OCI-LY1 (cell line): ENCODE measurements at regions not wholly inside any gene's neighbourhood (a gene's known extent, or its start where the extent isn't known, plus 50 kb on each side); places are given as distances from the start of the nearest gene placed in this dataset.

Source experiments
- H2AFZ ChIP-seq: fragments of 200-600 bp; sonication (generic), shearing (Covaris generic); 2 replicates; pipeline ENCODE4 v1.6.0; 2014; ENCODE audit warnings: antibody characterized with exemption, mild to moderate bottlenecking, low read length
- H3F3A ChIP-seq: fragments of 200-600 bp; sonication (generic), shearing (Covaris generic); 2 replicates; pipeline ENCODE4 v1.6.0; 2014; ENCODE audit warnings: mild to moderate bottlenecking, antibody characterized with exemption, low read length, moderate library complexity; ENCODE audit not compliant: insufficient read depth
- H3K27ac ChIP-seq: fragments of 200-600 bp; sonication (generic); 2 replicates; pipeline ENCODE4 v1.5.1; 2014; ENCODE audit warnings: low read length, mixed run types, mild to moderate bottlenecking, low read depth; ENCODE audit not compliant: poor library complexity, severe bottlenecking
- H3K27me3 ChIP-seq: fragments of 200-600 bp; sonication (generic); 2 replicates; pipeline ENCODE4 v1.6.0; 2014; ENCODE audit warnings: antibody characterized with exemption, mild to moderate bottlenecking, low read length, moderate library complexity; ENCODE audit not compliant: insufficient read depth
- H3K36me3 ChIP-seq: fragments of 200-600 bp; sonication (generic); 2 replicates; pipeline ENCODE4 v1.6.1; 2014; ENCODE audit warnings: mild to moderate bottlenecking, antibody characterized with exemption, low read length, moderate library complexity, mixed read lengths; ENCODE audit not compliant: insufficient read depth
- H3K4me1 ChIP-seq: fragments of 200-600 bp; sonication (generic); 2 replicates; pipeline ENCODE4 v1.5.1; 2014; ENCODE audit warnings: mild to moderate bottlenecking, low read length, moderate library complexity; ENCODE audit not compliant: insufficient read depth, severe bottlenecking
- H3K4me2 ChIP-seq: fragments of 200-600 bp; sonication (generic), shearing (Covaris generic); 2 replicates; pipeline ENCODE4 v1.6.1; 2014; ENCODE audit warnings: low read length
- H3K4me3 ChIP-seq: fragments of 200-600 bp; sonication (generic); 2 replicates; pipeline ENCODE4 v1.5.1; 2014; ENCODE audit warnings: low read length, low read depth, mild to moderate bottlenecking, mixed read lengths; ENCODE audit not compliant: poor library complexity, severe bottlenecking
- H3K79me2 ChIP-seq: fragments of 200-600 bp; shearing (Covaris generic); 2 replicates; pipeline ENCODE4 v1.6.1; 2016; ENCODE audit warnings: mixed run types, low read length, mixed read lengths; ENCODE audit not compliant: insufficient read depth
- H3K9ac ChIP-seq: fragments of 200-600 bp; sonication (generic), shearing (Covaris generic); 2 replicates; pipeline ENCODE4 v1.6.1; 2014; ENCODE audit warnings: mild to moderate bottlenecking, low read length, mixed read lengths
- H3K9me2 ChIP-seq: fragments of 200-600 bp; sonication (generic), shearing (Covaris generic); 2 replicates; pipeline ENCODE4 v1.6.1; 2014; ENCODE audit warnings: low read depth, mild to moderate bottlenecking, low read length, mixed read lengths
- H3K9me3 ChIP-seq: fragments of 200-600 bp; shearing (Covaris generic); 2 replicates; pipeline ENCODE4 v1.6.1; 2014; ENCODE audit warnings: low read length, mixed read lengths
- H4K20me1 ChIP-seq: fragments of 200-600 bp; sonication (generic), shearing (Covaris generic); 2 replicates; pipeline ENCODE4 v1.6.0; 2016; ENCODE audit warnings: mild to moderate bottlenecking, low read length; ENCODE audit not compliant: insufficient read depth
- EZH2 ChIP-seq: fragments of 200-600 bp; sonication (generic), shearing (Covaris generic); IDR thresholded peaks from 2 replicates; pipeline ENCODE4 v1.8.0; 2017; ENCODE audit warnings: borderline replicate concordance, mixed run types, mild to moderate bottlenecking, antibody characterized with exemption, low read length, moderate library complexity, mixed read lengths
- TF ChIP-seq, protein P1 (sequence below): fragments of 200-600 bp; sonication (generic), shearing (Covaris generic); IDR thresholded peaks from 2 replicates; pipeline ENCODE4 v1.5.1; 2017; ENCODE audit warnings: mild to moderate bottlenecking, antibody characterized with exemption, low read length, moderate library complexity, mixed read lengths

DNA sequence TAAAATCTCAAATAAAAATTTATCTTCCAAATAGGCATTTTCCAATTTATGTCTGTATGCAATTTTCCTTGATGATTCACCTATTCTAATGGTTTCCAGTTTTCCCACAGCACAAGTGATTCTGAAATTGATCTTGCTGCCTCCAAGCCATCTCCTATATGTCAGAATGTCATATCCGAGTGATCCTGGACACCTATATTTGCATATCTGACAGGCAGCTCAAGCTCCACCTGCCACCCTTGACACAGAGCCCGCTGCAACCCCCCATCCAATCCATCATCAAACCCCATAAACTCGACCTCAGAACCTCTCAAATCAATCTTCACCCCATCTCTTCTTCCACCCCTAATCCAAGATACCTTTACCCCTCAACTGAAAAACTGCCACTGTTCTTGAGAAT lies 579.5 kb downstream of the EPHB1 start:
- Histone ChIP-seq H3F3A (no peaks in the 10 kb centered on the region), H3K9me3 (no peaks in the 10 kb centered on the region), H3K27ac (no peak overlapping the region), H4K20me1 (no peaks in the 10 kb centered on the region), H3K9ac (no peak overlapping the region), H3K4me1 (peaks cover 8% of the 10 kb centered on the region), H3K9me2 (no peaks in the 10 kb centered on the region), H3K79me2 (no peaks in the 10 kb centered on the region), H3K4me2 (no peak overlapping the region), H3K27me3 (no peaks in the 10 kb centered on the region), H3K4me3 (no peak overlapping the region), H2AFZ (no peak overlapping the region), H3K36me3 (no peaks in the 10 kb centered on the region)
- TF ChIP-seq, protein P1, sequence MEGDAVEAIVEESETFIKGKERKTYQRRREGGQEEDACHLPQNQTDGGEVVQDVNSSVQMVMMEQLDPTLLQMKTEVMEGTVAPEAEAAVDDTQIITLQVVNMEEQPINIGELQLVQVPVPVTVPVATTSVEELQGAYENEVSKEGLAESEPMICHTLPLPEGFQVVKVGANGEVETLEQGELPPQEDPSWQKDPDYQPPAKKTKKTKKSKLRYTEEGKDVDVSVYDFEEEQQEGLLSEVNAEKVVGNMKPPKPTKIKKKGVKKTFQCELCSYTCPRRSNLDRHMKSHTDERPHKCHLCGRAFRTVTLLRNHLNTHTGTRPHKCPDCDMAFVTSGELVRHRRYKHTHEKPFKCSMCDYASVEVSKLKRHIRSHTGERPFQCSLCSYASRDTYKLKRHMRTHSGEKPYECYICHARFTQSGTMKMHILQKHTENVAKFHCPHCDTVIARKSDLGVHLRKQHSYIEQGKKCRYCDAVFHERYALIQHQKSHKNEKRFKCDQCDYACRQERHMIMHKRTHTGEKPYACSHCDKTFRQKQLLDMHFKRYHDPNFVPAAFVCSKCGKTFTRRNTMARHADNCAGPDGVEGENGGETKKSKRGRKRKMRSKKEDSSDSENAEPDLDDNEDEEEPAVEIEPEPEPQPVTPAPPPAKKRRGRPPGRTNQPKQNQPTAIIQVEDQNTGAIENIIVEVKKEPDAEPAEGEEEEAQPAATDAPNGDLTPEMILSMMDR = no peak
- TF ChIP-seq EZH2 = no peak

DNA sequence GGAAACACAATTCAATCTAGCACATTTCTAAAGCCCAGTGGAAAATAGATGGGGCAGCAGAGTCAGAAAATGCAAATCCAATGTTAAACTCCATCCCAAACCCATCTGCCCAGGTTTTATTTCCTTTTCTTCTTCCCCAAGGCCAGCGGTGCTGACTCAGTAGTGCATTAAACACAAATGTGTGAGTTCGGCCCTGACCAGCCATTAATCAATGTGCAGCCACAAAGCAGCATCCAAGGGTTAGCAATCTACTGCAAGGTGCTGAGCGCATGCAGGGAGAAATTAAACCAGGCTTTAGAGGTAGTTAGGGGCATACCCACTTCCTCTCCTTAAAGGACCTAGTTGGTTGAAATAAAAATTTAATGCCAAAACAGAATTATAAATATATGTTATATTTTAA lies 583.3 kb upstream of the PPP2R3A start:
- H2AFZ ChIP-seq = no peak overlapping the region
- H4K20me1 ChIP-seq = no peaks in the 10 kb centered on the region
- H3K9ac ChIP-seq = no peak overlapping the region
- H3K4me2 ChIP-seq = no peak overlapping the region
- H3K9me2 ChIP-seq = no peaks in the 10 kb centered on the region
- no peaks in the 10 kb centered on the region for H3K27me3 ChIP-seq
- H3F3A ChIP-seq = no peaks in the 10 kb centered on the region
- no peaks in the 10 kb centered on the region for H3K4me1 ChIP-seq
- TF ChIP-seq, protein P1 = no peak
- no peak for TF ChIP-seq EZH2
- H3K9me3 ChIP-seq = no peaks in the 10 kb centered on the region
- H3K4me3 ChIP-seq = no peak overlapping the region
- no peaks in the 10 kb centered on the region for H3K79me2 ChIP-seq
- H3K27ac ChIP-seq = no peak overlapping the region
- H3K36me3 ChIP-seq = no peaks in the 10 kb centered on the region

DNA sequence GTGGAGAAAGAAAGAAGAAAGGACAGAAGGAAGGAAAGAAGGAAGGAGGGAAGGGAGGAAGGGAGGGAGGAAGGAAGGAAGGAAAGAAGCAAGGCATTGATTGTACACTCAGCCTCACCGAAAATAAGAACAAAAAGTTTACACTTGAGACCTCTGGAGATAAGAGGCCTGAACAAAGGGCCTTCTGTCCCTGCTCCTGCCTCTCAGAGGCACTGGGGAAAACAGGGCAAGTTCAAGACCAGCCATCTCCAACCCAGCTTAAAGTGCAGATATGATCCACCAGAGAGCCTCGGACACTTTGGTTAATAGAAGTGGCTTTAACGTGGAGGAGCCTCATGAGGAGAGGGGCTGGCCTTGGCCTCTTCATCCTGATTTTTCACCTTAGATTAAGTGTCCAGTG lies 582.9 kb upstream of the PPP2R3A start:
- H3K79me2 ChIP-seq = no peaks in the 10 kb centered on the region
- no peaks in the 10 kb centered on the region for H3K36me3 ChIP-seq
- H4K20me1 ChIP-seq = no peaks in the 10 kb centered on the region
- no peaks in the 10 kb centered on the region for H3K9me3 ChIP-seq
- H3K4me1 ChIP-seq = no peaks in the 10 kb centered on the region
- no peaks in the 10 kb centered on the region for H3K9me2 ChIP-seq
- no peak overlapping the region for H2AFZ ChIP-seq
- no peaks in the 10 kb centered on the region for H3K27me3 ChIP-seq
- H3K4me2 ChIP-seq = no peak overlapping the region
- no peaks in the 10 kb centered on the region for H3F3A ChIP-seq
- H3K27ac ChIP-seq = no peak overlapping the region
- TF ChIP-seq EZH2 = no peak
- TF ChIP-seq, protein P1 = no peak
- H3K9ac ChIP-seq = no peak overlapping the region
- H3K4me3 ChIP-seq = no peak overlapping the region
